Keratinocyte (primary cell): ENCODE measurements at regions not wholly inside any gene's neighbourhood (a gene's known extent, or its start where the extent isn't known, plus 50 kb on each side); places are given as distances from the start of the nearest gene placed in this dataset.

Source experiments
- CTCF ChIP-seq, 3 experiments: IDR thresholded peaks in 1 of 3; conservative IDR thresholded peaks in 1 of 3; optimal IDR thresholded peaks in 1 of 3; 2 replicates in 2 of 3; 3 replicates in 1 of 3; pipeline versions ENCODE3 to v1.5.1; 2011; ENCODE audit warnings: low read length in 3 of 3, mild to moderate bottlenecking in 3 of 3, moderate library complexity in 2 of 3, control low read depth in 1 of 3, inconsistent platforms in 1 of 3; ENCODE audit not compliant: insufficient read depth in 2 of 3; ENCODE audit errors: extremely low read depth in 1 of 3
- EZH2 ChIP-seq: IDR thresholded peaks from one replicate; pipeline ENCODE4 v1.6.1; 2012; ENCODE audit warnings: inconsistent platforms, mild to moderate bottlenecking, low read length, moderate library complexity

GRCh38 chr2:118264232-118264990, 176.1 kb downstream of the INSIG2 start:
- no peak for TF ChIP-seq CTCF (optimal IDR thresholded peaks at IDR 0.05 in 1 of 3, IDR thresholded peaks at IDR 0.05 in 1 of 3, conservative IDR thresholded peaks at IDR 0.05 in 1 of 3; ENCODE audit: extremely low read depth in 1 of 3, insufficient read depth in 2 of 3, low read length in 3 of 3)
- TF ChIP-seq EZH2: no peak
